GM18508 (cell line): ENCODE measurements at regions not wholly inside any gene's neighbourhood (a gene's known extent, or its start where the extent isn't known, plus 50 kb on each side); places are given as distances from the start of the nearest gene placed in this dataset.

Source experiments
- ATAC-seq: cut with Tn5 transposase; IDR thresholded peaks from one replicate; pipeline ENCODE4 v1.9.1; 2021; ENCODE audit warnings: moderate number of reproducible peaks; ENCODE audit not compliant: insufficient read depth, unreplicated experiment

GRCh38 chr15:96767703-96768434 lies 437.4 kb downstream of the NR2F2 start:
- no peak for ATAC-seq

- no peak for ATAC-seq
Observed at GRCh38 chr15:96768435-96768789, 437.9 kb downstream of the NR2F2 start.

GRCh38 chr15:96771035-96771434 lies 440.5 kb downstream of the NR2F2 start:
- ATAC-seq = no peak

GRCh38 chr15:96774216-96774615 lies 443.7 kb downstream of the NR2F2 start:
- ATAC-seq = no peak

- no peak for ATAC-seq
Observed at GRCh38 chr15:96783746-96784145, 453.2 kb downstream of the NR2F2 start.

GRCh38 chr15:96790004-96790403 lies 459.5 kb downstream of the NR2F2 start:
- no peak for ATAC-seq

- ATAC-seq = no peak
Observed at GRCh38 chr15:96792216-96792615, 461.7 kb downstream of the NR2F2 start.

- no peak for ATAC-seq
Observed at GRCh38 chr15:96796841-96797240, 466.3 kb downstream of the NR2F2 start.

- no peak for ATAC-seq
Observed at GRCh38 chr15:96801576-96802150, 471.2 kb downstream of the NR2F2 start.

- no peak for ATAC-seq
Observed at GRCh38 chr15:96802611-96803255, 472.2 kb downstream of the NR2F2 start.

GRCh38 chr15:96804754-96805153 lies 474.3 kb downstream of the NR2F2 start:
- no peak for ATAC-seq

- no peak for ATAC-seq
Observed at GRCh38 chr15:96807361-96807760, 476.9 kb downstream of the NR2F2 start.

- no peak for ATAC-seq
Observed at GRCh38 chr15:96817900-96818299, 487.4 kb downstream of the NR2F2 start.

GRCh38 chr15:96818861-96819260 lies 488.4 kb downstream of the NR2F2 start:
- ATAC-seq = no peak

GRCh38 chr15:96827981-96828380 lies 497.5 kb downstream of the NR2F2 start:
- ATAC-seq = no peak

GRCh38 chr15:96837241-96837970 lies 506.9 kb downstream of the NR2F2 start:
- no peak for ATAC-seq

- no peak for ATAC-seq
Observed at GRCh38 chr15:96838081-96838480, 507.6 kb downstream of the NR2F2 start.

GRCh38 chr15:96849271-96849900 lies 518.9 kb downstream of the NR2F2 start:
- no peak for ATAC-seq

GRCh38 chr15:96851613-96852012 lies 521.1 kb downstream of the NR2F2 start:
- no peak for ATAC-seq

- no peak for ATAC-seq
Observed at GRCh38 chr15:96858694-96859093, 528.2 kb downstream of the NR2F2 start.

- ATAC-seq = no peak
Observed at GRCh38 chr15:96860741-96861140, 530.2 kb downstream of the NR2F2 start.
